ENCODE measurements at regions not wholly inside any gene's neighbourhood (a gene's known extent, or its start where the extent isn't known, plus 50 kb on each side); places are given as distances from the start of the nearest gene placed in this dataset.

GRCh38 chr10:33897291-33897752, 562.9 kb upstream of the NRP1 start:
- peaks cover 0 to 7% (median 0%) of the 10 kb centered on the region in 5 experiments for H3K9me3 ChIP-seq (ENCODE audit: control extremely low read depth in 1 of 5, control insufficient read depth in 4 of 5, insufficient read depth in 2 of 5, low read depth in 1 of 5, low read length in 4 of 5)
- POLR2A ChIA-PET: no interaction called here
- H3K4me3 ChIP-seq (ENCODE audit: control insufficient read depth in 1 of 7, extremely low read depth in 1 of 7, insufficient read depth in 4 of 7, low read depth in 2 of 7, low read length in 6 of 7): no peak overlapping the region
- CTCF ChIA-PET: no interaction called here
- no peaks in the 10 kb centered on the region for H3K36me3 ChIP-seq (ENCODE audit: control insufficient read depth in 4 of 4, insufficient read depth in 4 of 4, low read length in 3 of 4)
- no peaks in the 10 kb centered on the region for H3K4me1 ChIP-seq (ENCODE audit: control extremely low read depth in 1 of 4, control insufficient read depth in 4 of 4, insufficient read depth in 4 of 4, low read length in 3 of 4)
- 67% methylated on average over 3 of the region's 6 CpGs for WGBS (ENCODE audit: insufficient coverage)
- DNase-seq: no peak
- H3K27ac ChIP-seq (ENCODE audit: insufficient read depth in 1 of 2, low read depth in 1 of 2, low read length in 2 of 2, poor library complexity in 1 of 2, severe bottlenecking in 2 of 2): no peak overlapping the region
- peaks cover 0 to 25% (median 2%) of the 10 kb centered on the region in 5 experiments for H3K27me3 ChIP-seq (replicated peaks in 2 of 5; ENCODE audit: control insufficient read depth in 4 of 5, insufficient read depth in 5 of 5, low read length in 4 of 5)

GRCh38 chr10:33893506-33893905, 559.0 kb upstream of the NRP1 start:
- Histone ChIP-seq H3K4me1 (ENCODE audit: control extremely low read depth in 1 of 4, control insufficient read depth in 4 of 4, insufficient read depth in 4 of 4, low read length in 3 of 4) (no peaks in the 10 kb centered on the region), H3K27me3 (replicated peaks in 2 of 5; ENCODE audit: control insufficient read depth in 4 of 5, insufficient read depth in 5 of 5, low read length in 4 of 5) (peaks cover 0 to 31% (median 4%) of the 10 kb centered on the region in 5 experiments), H3K27ac (ENCODE audit: insufficient read depth in 1 of 2, low read depth in 1 of 2, low read length in 2 of 2, poor library complexity in 1 of 2, severe bottlenecking in 2 of 2) (no peak overlapping the region), H3K36me3 (ENCODE audit: control insufficient read depth in 4 of 4, insufficient read depth in 4 of 4, low read length in 3 of 4) (no peaks in the 10 kb centered on the region), H3K9me3 (ENCODE audit: control extremely low read depth in 1 of 5, control insufficient read depth in 4 of 5, insufficient read depth in 2 of 5, low read depth in 1 of 5, low read length in 4 of 5) (peaks cover 0 to 5% (median 0%) of the 10 kb centered on the region in 5 experiments), H3K4me3 (ENCODE audit: control insufficient read depth in 1 of 7, extremely low read depth in 1 of 7, insufficient read depth in 4 of 7, low read depth in 2 of 7, low read length in 6 of 7) (no peak overlapping the region)
- no peak for DNase-seq
- ChIA-PET CTCF (no interaction called here), POLR2A (no interaction called here)

- DNase-seq: no peak
- Histone ChIP-seq H3K9me3 (ENCODE audit: control extremely low read depth in 1 of 5, control insufficient read depth in 4 of 5, insufficient read depth in 2 of 5, low read depth in 1 of 5, low read length in 4 of 5) (peaks cover 0 to 5% (median 0%) of the 10 kb centered on the region in 5 experiments), H3K4me3 (ENCODE audit: control insufficient read depth in 1 of 7, extremely low read depth in 1 of 7, insufficient read depth in 4 of 7, low read depth in 2 of 7, low read length in 6 of 7) (no peak overlapping the region), H3K4me1 (ENCODE audit: control extremely low read depth in 1 of 4, control insufficient read depth in 4 of 4, insufficient read depth in 4 of 4, low read length in 3 of 4) (no peaks in the 10 kb centered on the region), H3K36me3 (ENCODE audit: control insufficient read depth in 4 of 4, insufficient read depth in 4 of 4, low read length in 3 of 4) (no peaks in the 10 kb centered on the region), H3K27me3 (replicated peaks in 2 of 5; ENCODE audit: control insufficient read depth in 4 of 5, insufficient read depth in 5 of 5, low read length in 4 of 5) (peaks cover 0 to 47% (median 4%) of the 10 kb centered on the region in 5 experiments), H3K27ac (ENCODE audit: insufficient read depth in 1 of 2, low read depth in 1 of 2, low read length in 2 of 2, poor library complexity in 1 of 2, severe bottlenecking in 2 of 2) (no peak overlapping the region)
- ChIA-PET CTCF (interaction anchor here (0.6 kb wide), 1 partner anchor 41 kb away, joined by 3 read pairs; no protein-coding TSS in a partner anchor), POLR2A (interaction anchor here (0.7 kb wide), 1 partner anchor 13 kb away, joined by 4 read pairs; no protein-coding TSS in a partner anchor)
- WGBS (ENCODE audit: insufficient coverage): 40% methylated on average over 2 of the region's 2 CpGs
Measured at GRCh38 chr10:33889371-33889770, 554.9 kb upstream of the NRP1 start.

GRCh38 chr10:33887188-33887587, 552.7 kb upstream of the NRP1 start:
- H3K4me3 ChIP-seq (ENCODE audit: control insufficient read depth in 1 of 7, extremely low read depth in 1 of 7, insufficient read depth in 4 of 7, low read depth in 2 of 7, low read length in 6 of 7): no peak overlapping the region
- peaks cover 3 to 60% (median 9%) of the 10 kb centered on the region in 5 experiments for H3K27me3 ChIP-seq (replicated peaks in 2 of 5; ENCODE audit: control insufficient read depth in 4 of 5, insufficient read depth in 5 of 5, low read length in 4 of 5)
- no peaks in the 10 kb centered on the region for H3K4me1 ChIP-seq (ENCODE audit: control extremely low read depth in 1 of 4, control insufficient read depth in 4 of 4, insufficient read depth in 4 of 4, low read length in 3 of 4)
- ChIA-PET POLR2A (no interaction called here), CTCF (interaction anchor here (0.8 kb wide), 1 partner anchor 489 kb away, joined by 3 read pairs; no protein-coding TSS in a partner anchor)
- WGBS (ENCODE audit: insufficient coverage): no CpG with 5 or more reads among the region's 3 CpGs
- H3K36me3 ChIP-seq (ENCODE audit: control insufficient read depth in 4 of 4, insufficient read depth in 4 of 4, low read length in 3 of 4): no peaks in the 10 kb centered on the region
- H3K27ac ChIP-seq (ENCODE audit: insufficient read depth in 1 of 2, low read depth in 1 of 2, low read length in 2 of 2, poor library complexity in 1 of 2, severe bottlenecking in 2 of 2): no peak overlapping the region
- no peaks in the 10 kb centered on the region for H3K9me3 ChIP-seq (ENCODE audit: control extremely low read depth in 1 of 5, control insufficient read depth in 4 of 5, insufficient read depth in 2 of 5, low read depth in 1 of 5, low read length in 4 of 5)
- DNase-seq: no peak

- H3K4me1 ChIP-seq (ENCODE audit: control extremely low read depth in 1 of 4, control insufficient read depth in 4 of 4, insufficient read depth in 4 of 4, low read length in 3 of 4): no peaks in the 10 kb centered on the region
- H3K9me3 ChIP-seq (ENCODE audit: control extremely low read depth in 1 of 5, control insufficient read depth in 4 of 5, insufficient read depth in 2 of 5, low read depth in 1 of 5, low read length in 4 of 5): no peaks in the 10 kb centered on the region
- peaks cover 3 to 64% (median 9%) of the 10 kb centered on the region in 5 experiments for H3K27me3 ChIP-seq (replicated peaks in 2 of 5; ENCODE audit: control insufficient read depth in 4 of 5, insufficient read depth in 5 of 5, low read length in 4 of 5)
- H3K27ac ChIP-seq (ENCODE audit: insufficient read depth in 1 of 2, low read depth in 1 of 2, low read length in 2 of 2, poor library complexity in 1 of 2, severe bottlenecking in 2 of 2): no peak overlapping the region
- H3K36me3 ChIP-seq (ENCODE audit: control insufficient read depth in 4 of 4, insufficient read depth in 4 of 4, low read length in 3 of 4): no peaks in the 10 kb centered on the region
- ChIA-PET CTCF (interaction anchor here (0.8 kb wide), 1 partner anchor 490 kb away, joined by 3 read pairs; no protein-coding TSS in a partner anchor), POLR2A (interaction anchor here (0.6 kb wide), 1 partner anchor 537 kb away, joined by 3 read pairs; no protein-coding TSS in a partner anchor)
- 100% methylated on average over 1 of the region's 2 CpGs for WGBS (ENCODE audit: insufficient coverage)
- DNase-seq: no peak
- H3K4me3 ChIP-seq (ENCODE audit: control insufficient read depth in 1 of 7, extremely low read depth in 1 of 7, insufficient read depth in 4 of 7, low read depth in 2 of 7, low read length in 6 of 7): no peak overlapping the region
Measured at GRCh38 chr10:33886299-33886698, 551.8 kb upstream of the NRP1 start.

- ChIA-PET CTCF (interaction anchor here (0.6 kb wide), 1 partner anchor 57 kb away, joined by 3 read pairs; no protein-coding TSS in a partner anchor), POLR2A (no interaction called here)
- Histone ChIP-seq H3K9me3 (ENCODE audit: control extremely low read depth in 1 of 5, control insufficient read depth in 4 of 5, insufficient read depth in 2 of 5, low read depth in 1 of 5, low read length in 4 of 5) (peaks cover 0 to 3% (median 0%) of the 10 kb centered on the region in 5 experiments), H3K27ac (ENCODE audit: insufficient read depth in 1 of 2, low read depth in 1 of 2, low read length in 2 of 2, poor library complexity in 1 of 2, severe bottlenecking in 2 of 2) (no peak overlapping the region), H3K4me1 (ENCODE audit: control extremely low read depth in 1 of 4, control insufficient read depth in 4 of 4, insufficient read depth in 4 of 4, low read length in 3 of 4) (no peaks in the 10 kb centered on the region), H3K36me3 (ENCODE audit: control insufficient read depth in 4 of 4, insufficient read depth in 4 of 4, low read length in 3 of 4) (no peaks in the 10 kb centered on the region), H3K4me3 (ENCODE audit: control insufficient read depth in 1 of 7, extremely low read depth in 1 of 7, insufficient read depth in 4 of 7, low read depth in 2 of 7, low read length in 6 of 7) (no peak overlapping the region), H3K27me3 (replicated peaks in 2 of 5; ENCODE audit: control insufficient read depth in 4 of 5, insufficient read depth in 5 of 5, low read length in 4 of 5) (peaks cover 3 to 72% (median 10%) of the 10 kb centered on the region in 5 experiments)
- no peak for DNase-seq
- WGBS (ENCODE audit: insufficient coverage): 14% methylated on average over 1 of the region's 2 CpGs
Measured at GRCh38 chr10:33884604-33885003, 550.1 kb upstream of the NRP1 start.

- H3K36me3 ChIP-seq (ENCODE audit: control insufficient read depth in 4 of 4, insufficient read depth in 4 of 4, low read length in 3 of 4): no peaks in the 10 kb centered on the region
- CTCF ChIA-PET: no interaction called here
Measured at GRCh38 chr10:33883881-33884280, 549.4 kb upstream of the NRP1 start.

More at GRCh38 chr10:33883881-33884280, 549.4 kb upstream of the NRP1 start:
- POLR2A ChIA-PET: no interaction called here
- Histone ChIP-seq H3K4me3 (ENCODE audit: control insufficient read depth in 1 of 7, extremely low read depth in 1 of 7, insufficient read depth in 4 of 7, low read depth in 2 of 7, low read length in 6 of 7) (no peak overlapping the region), H3K27ac (ENCODE audit: insufficient read depth in 1 of 2, low read depth in 1 of 2, low read length in 2 of 2, poor library complexity in 1 of 2, severe bottlenecking in 2 of 2) (no peak overlapping the region), H3K9me3 (ENCODE audit: control extremely low read depth in 1 of 5, control insufficient read depth in 4 of 5, insufficient read depth in 2 of 5, low read depth in 1 of 5, low read length in 4 of 5) (peaks cover 0 to 4% (median 0%) of the 10 kb centered on the region in 5 experiments), H3K4me1 (ENCODE audit: control extremely low read depth in 1 of 4, control insufficient read depth in 4 of 4, insufficient read depth in 4 of 4, low read length in 3 of 4) (no peaks in the 10 kb centered on the region), H3K27me3 (replicated peaks in 2 of 5; ENCODE audit: control insufficient read depth in 4 of 5, insufficient read depth in 5 of 5, low read length in 4 of 5) (peaks cover 3 to 70% (median 10%) of the 10 kb centered on the region in 5 experiments)
- no peak for DNase-seq
- WGBS (ENCODE audit: insufficient coverage): no CpG with 5 or more reads among the region's 1 CpG

All from common myeloid progenitor, CD34-positive (primary cell).